ENCODE measurements at regions not wholly inside any gene's neighbourhood (a gene's known extent, or its start where the extent isn't known, plus 50 kb on each side); places are given as distances from the start of the nearest gene placed in this dataset.

- TF ChIP-seq BHLHE40 (IDR thresholded peaks at IDR 0.05; ENCODE audit: borderline replicate concordance), result no peak
- TF ChIP-seq CTBP1 (IDR thresholded peaks at IDR 0.05; ENCODE audit: borderline replicate concordance), result no peak
- no peak for TF ChIP-seq FOXA1 (IDR thresholded peaks at IDR 0.05)
- TF ChIP-seq ELF4 (IDR thresholded peaks at IDR 0.05), result no peak
- TF ChIP-seq SP1 (IDR thresholded peaks at IDR 0.05), result no peak
- TF ChIP-seq FOXK2 (IDR thresholded peaks at IDR 0.05), result no peak
- no peak for TF ChIP-seq ARNT (IDR thresholded peaks at IDR 0.05)
- no peak for TF ChIP-seq HDGF (IDR thresholded peaks at IDR 0.05; ENCODE audit: borderline replicate concordance)
- TF ChIP-seq LEF1 (IDR thresholded peaks at IDR 0.05; ENCODE audit: borderline replicate concordance), result no peak
- DNase-seq (ENCODE audit: extremely low spot score), result no peak
- POLR2A ChIA-PET, result no interaction called here
- CTCF ChIA-PET, result no interaction called here
Observed at GRCh38 chr7:46459942-46460341, 538.9 kb upstream of the IGFBP3 start.

- TF ChIP-seq L3MBTL2 (conservative IDR thresholded peaks at IDR 0.05), result no peak
- no peak for TF ChIP-seq ZNF384 (IDR thresholded peaks at IDR 0.05)
- TF ChIP-seq FOXM1 (IDR thresholded peaks at IDR 0.05; ENCODE audit: borderline replicate concordance), result no peak
- no peak for TF ChIP-seq ELF4 (IDR thresholded peaks at IDR 0.05)
- TF ChIP-seq BHLHE40 (IDR thresholded peaks at IDR 0.05; ENCODE audit: borderline replicate concordance), result no peak
- TF ChIP-seq SUZ12 (IDR thresholded peaks at IDR 0.05), result no peak
- no peak for TF ChIP-seq ARNT (IDR thresholded peaks at IDR 0.05)
- no peak for TF ChIP-seq LEF1 (IDR thresholded peaks at IDR 0.05; ENCODE audit: borderline replicate concordance)
- no peak for TF ChIP-seq TARDBP (IDR thresholded peaks at IDR 0.05)
- no peak for TF ChIP-seq SP1 (IDR thresholded peaks at IDR 0.05)
- no peak for TF ChIP-seq NFRKB (IDR thresholded peaks at IDR 0.05)
- TF ChIP-seq FOXA1 (IDR thresholded peaks at IDR 0.05), result no peak
- no peak for TF ChIP-seq PKNOX1 (IDR thresholded peaks at IDR 0.05)
- no peak for TF ChIP-seq FOXK2 (IDR thresholded peaks at IDR 0.05)
- TF ChIP-seq HDGF (IDR thresholded peaks at IDR 0.05; ENCODE audit: borderline replicate concordance), result no peak
- TF ChIP-seq CTBP1 (IDR thresholded peaks at IDR 0.05; ENCODE audit: borderline replicate concordance), result no peak
- DNase-seq (ENCODE audit: extremely low spot score), result no peak
- ChIA-PET POLR2A (no interaction called here), CTCF (no interaction called here)
Observed at GRCh38 chr7:46454816-46455215, 533.7 kb upstream of the IGFBP3 start.

- DNase-seq (ENCODE audit: extremely low spot score), result no peak
- CTCF ChIA-PET, result no interaction called here
- POLR2A ChIA-PET, result no interaction called here
- no peak for TF ChIP-seq ELF4 (IDR thresholded peaks at IDR 0.05)
- TF ChIP-seq ARNT (IDR thresholded peaks at IDR 0.05), result no peak
- no peak for TF ChIP-seq FOXA1 (IDR thresholded peaks at IDR 0.05)
- TF ChIP-seq TARDBP (IDR thresholded peaks at IDR 0.05), result no peak
- no peak for TF ChIP-seq FOXK2 (IDR thresholded peaks at IDR 0.05)
- TF ChIP-seq SUZ12 (IDR thresholded peaks at IDR 0.05), result no peak
- TF ChIP-seq PKNOX1 (IDR thresholded peaks at IDR 0.05), result no peak
- TF ChIP-seq SP1 (IDR thresholded peaks at IDR 0.05), result no peak
Observed at GRCh38 chr7:46452561-46453135, 531.6 kb upstream of the IGFBP3 start.

GRCh38 chr7:46451846-46452245 lies 530.8 kb upstream of the IGFBP3 start:
- DNase-seq (ENCODE audit: extremely low spot score), result no peak
- no peak for TF ChIP-seq NFRKB (IDR thresholded peaks at IDR 0.05)
- ChIA-PET POLR2A (no interaction called here), CTCF (no interaction called here)

- TF ChIP-seq SUZ12 (IDR thresholded peaks at IDR 0.05) (no peak), BHLHE40 (IDR thresholded peaks at IDR 0.05; ENCODE audit: borderline replicate concordance) (no peak)
- ChIA-PET CTCF (no interaction called here), POLR2A (no interaction called here)
- DNase-seq (ENCODE audit: extremely low spot score), result no peak
Observed at GRCh38 chr7:46450886-46451285, 529.8 kb upstream of the IGFBP3 start.

GRCh38 chr7:46450425-46450824 lies 529.4 kb upstream of the IGFBP3 start:
- ChIA-PET CTCF (no interaction called here), POLR2A (no interaction called here)
- TF ChIP-seq TARDBP (IDR thresholded peaks at IDR 0.05), result no peak
- TF ChIP-seq SUZ12 (IDR thresholded peaks at IDR 0.05), result no peak
- TF ChIP-seq ELF4 (IDR thresholded peaks at IDR 0.05), result no peak
- TF ChIP-seq FOXM1 (IDR thresholded peaks at IDR 0.05; ENCODE audit: borderline replicate concordance), result no peak
- no peak for TF ChIP-seq NFRKB (IDR thresholded peaks at IDR 0.05)
- no peak for TF ChIP-seq ARNT (IDR thresholded peaks at IDR 0.05)
- TF ChIP-seq HDGF (IDR thresholded peaks at IDR 0.05; ENCODE audit: borderline replicate concordance), result no peak
- TF ChIP-seq PKNOX1 (IDR thresholded peaks at IDR 0.05), result no peak
- TF ChIP-seq FOXA1 (IDR thresholded peaks at IDR 0.05), result no peak
- no peak for TF ChIP-seq CTBP1 (IDR thresholded peaks at IDR 0.05; ENCODE audit: borderline replicate concordance)
- no peak for TF ChIP-seq ZNF384 (IDR thresholded peaks at IDR 0.05)
- TF ChIP-seq BHLHE40 (IDR thresholded peaks at IDR 0.05; ENCODE audit: borderline replicate concordance), result no peak
- no peak for TF ChIP-seq L3MBTL2 (conservative IDR thresholded peaks at IDR 0.05)
- no peak for TF ChIP-seq SP1 (IDR thresholded peaks at IDR 0.05)
- TF ChIP-seq FOXK2 (IDR thresholded peaks at IDR 0.05), result no peak
- DNase-seq (ENCODE audit: extremely low spot score), result no peak

- TF ChIP-seq FOXM1 (IDR thresholded peaks at IDR 0.05; ENCODE audit: borderline replicate concordance) (no peak), TARDBP (IDR thresholded peaks at IDR 0.05) (no peak), NFRKB (IDR thresholded peaks at IDR 0.05) (no peak), SP1 (IDR thresholded peaks at IDR 0.05) (no peak), LEF1 (IDR thresholded peaks at IDR 0.05; ENCODE audit: borderline replicate concordance) (no peak), FOXK2 (IDR thresholded peaks at IDR 0.05) (no peak), ZNF384 (IDR thresholded peaks at IDR 0.05) (no peak), L3MBTL2 (conservative IDR thresholded peaks at IDR 0.05) (no peak), CTBP1 (IDR thresholded peaks at IDR 0.05; ENCODE audit: borderline replicate concordance) (no peak), HDGF (IDR thresholded peaks at IDR 0.05; ENCODE audit: borderline replicate concordance) (no peak), PKNOX1 (IDR thresholded peaks at IDR 0.05) (no peak), ELF4 (IDR thresholded peaks at IDR 0.05) (no peak), SUZ12 (IDR thresholded peaks at IDR 0.05) (no peak), ARNT (IDR thresholded peaks at IDR 0.05) (no peak), BHLHE40 (IDR thresholded peaks at IDR 0.05; ENCODE audit: borderline replicate concordance) (no peak), FOXA1 (IDR thresholded peaks at IDR 0.05) (no peak)
- DNase-seq (ENCODE audit: extremely low spot score), result no peak
- POLR2A ChIA-PET, result no interaction called here
- CTCF ChIA-PET, result no interaction called here
Observed at GRCh38 chr7:46449743-46450142, 528.7 kb upstream of the IGFBP3 start.

All from HEK293T (cell line).